Loucy (cell line): ENCODE measurements at regions not wholly inside any gene's neighbourhood (a gene's known extent, or its start where the extent isn't known, plus 50 kb on each side); places are given as distances from the start of the nearest gene placed in this dataset.

Experiments used
- EZH2phosphoT487 ChIP-seq: fragments of 200-600 bp; IDR thresholded peaks from 2 replicates; pipeline ENCODE4 v1.6.1; 2018; ENCODE audit warnings: antibody characterized with exemption, mild to moderate bottlenecking, moderate library complexity, borderline replicate concordance
- TF ChIP-seq, protein P1 (sequence below): fragments of 200-600 bp; sonication (generic); conservative IDR thresholded peaks from 2 replicates; pipeline ENCODE4 v1.5.1; 2014; ENCODE audit warnings: mild to moderate bottlenecking, antibody characterized with exemption, low read length

GRCh38 chr2:14557916-14558315, 74.6 kb upstream of the LRATD1 start:
- TF ChIP-seq, protein P1, sequence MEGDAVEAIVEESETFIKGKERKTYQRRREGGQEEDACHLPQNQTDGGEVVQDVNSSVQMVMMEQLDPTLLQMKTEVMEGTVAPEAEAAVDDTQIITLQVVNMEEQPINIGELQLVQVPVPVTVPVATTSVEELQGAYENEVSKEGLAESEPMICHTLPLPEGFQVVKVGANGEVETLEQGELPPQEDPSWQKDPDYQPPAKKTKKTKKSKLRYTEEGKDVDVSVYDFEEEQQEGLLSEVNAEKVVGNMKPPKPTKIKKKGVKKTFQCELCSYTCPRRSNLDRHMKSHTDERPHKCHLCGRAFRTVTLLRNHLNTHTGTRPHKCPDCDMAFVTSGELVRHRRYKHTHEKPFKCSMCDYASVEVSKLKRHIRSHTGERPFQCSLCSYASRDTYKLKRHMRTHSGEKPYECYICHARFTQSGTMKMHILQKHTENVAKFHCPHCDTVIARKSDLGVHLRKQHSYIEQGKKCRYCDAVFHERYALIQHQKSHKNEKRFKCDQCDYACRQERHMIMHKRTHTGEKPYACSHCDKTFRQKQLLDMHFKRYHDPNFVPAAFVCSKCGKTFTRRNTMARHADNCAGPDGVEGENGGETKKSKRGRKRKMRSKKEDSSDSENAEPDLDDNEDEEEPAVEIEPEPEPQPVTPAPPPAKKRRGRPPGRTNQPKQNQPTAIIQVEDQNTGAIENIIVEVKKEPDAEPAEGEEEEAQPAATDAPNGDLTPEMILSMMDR = no peak
- no peak for TF ChIP-seq EZH2phosphoT487
